HepG2 (cell line): ENCODE measurements at regions not wholly inside any gene's neighbourhood (a gene's known extent, or its start where the extent isn't known, plus 50 kb on each side); places are given as distances from the start of the nearest gene placed in this dataset.

ENCODE experiments used
- ATAC-seq: fragments of 200-7000 bp; cut with Tn5 transposase; 3 replicates; pipeline ENCODE4 v1.9.1; 2020; ENCODE audit warnings: mild to moderate bottlenecking, moderate library complexity
- BruUV-seq: library from RNA; stranded (reverse); fragments of 400-500 nt; replicated peaks from 2 replicates; lab custom pipeline; 2021; lab: Mats Ljungman, UMichigan
- CTCF ChIA-PET: fragments of 300-600 bp; formaldehyde crosslinking; extraction: SDS; loops from one replicate; lab custom pipeline; 2021; ENCODE audit warnings: low total read pairs, inconsistent platforms, low intra/inter-chr PET ratio; lab: Yijun Ruan, JAX
- POLR2A ChIA-PET: fragments of 350-600 bp; sonication (Branson Sonifier 250); formaldehyde crosslinking; loops from one replicate; lab custom pipeline; 2020; ENCODE audit warnings: antibody characterized with exemption, inconsistent platforms; lab: Yijun Ruan, JAX
- DNase-seq: peaks from one replicate; pipeline ENCODE4 v3.0.0-alpha.2; 2015; ENCODE audit warnings: low spot score
- FAIRE-seq: peaks from 3 replicates; lab custom pipeline; 2011; peaks lifted over from hg19 to GRCh38; lab: Jason Lieb, UNC
- H2AFZ ChIP-seq: one replicate; pipeline ENCODE4 v1.6.1; 2011; ENCODE audit warnings: low read length, inconsistent platforms
- H3K27ac ChIP-seq: fragments of 300-600 bp; 3 replicates; pipeline ENCODE4 v1.8.0; 2011; ENCODE audit warnings: mixed run types, mild to moderate bottlenecking, mixed read lengths, low read length, inconsistent platforms; ENCODE audit not compliant: insufficient read depth; ENCODE audit errors: extremely low read length
- H3K27me3 ChIP-seq, 2 experiments: fragments of 200-600 bp in 1 of 2; 2 replicates in 1 of 2; 3 replicates in 1 of 2; pipeline versions ENCODE4 v1.6.0 to v1.8.0; 2011; ENCODE audit warnings: low read length in 2 of 2, mild to moderate bottlenecking in 2 of 2, moderate library complexity in 2 of 2, inconsistent platforms in 1 of 2; ENCODE audit not compliant: insufficient read depth in 2 of 2, control insufficient read depth in 1 of 2
- H3K36me3 ChIP-seq, 2 experiments: fragments of 200-600 bp in 1 of 2; replicated peaks in 1 of 2; 2 replicates in 1 of 2; 3 replicates in 1 of 2; pipeline versions ENCODE4 v1.5.1 to v1.8.0; 2011; ENCODE audit warnings: low read length in 2 of 2, inconsistent platforms in 1 of 2; ENCODE audit not compliant: insufficient read depth in 2 of 2, control insufficient read depth in 1 of 2
- H3K4me1 ChIP-seq: 2 replicates; pipeline ENCODE4 v1.5.1; 2012; ENCODE audit warnings: low read length, inconsistent platforms; ENCODE audit not compliant: insufficient read depth
- H3K4me2 ChIP-seq: 2 replicates; pipeline ENCODE4 v1.6.0; 2011; ENCODE audit warnings: low read depth, low read length, inconsistent platforms
- H3K4me3 ChIP-seq, 3 experiments: fragments of 200-600 bp in 1 of 3; sonication (generic), shearing (Covaris generic) in 1 of 3; replicated peaks in 1 of 3; 2 replicates each; pipeline ENCODE4 v1.5.1; 2011 to 2016; ENCODE audit warnings: low read length in 3 of 3, inconsistent platforms in 2 of 3, low read depth in 2 of 3, mild to moderate bottlenecking in 2 of 3, control low read depth in 1 of 3, mixed read lengths in 1 of 3; ENCODE audit not compliant: insufficient read depth in 1 of 3
- H3K79me2 ChIP-seq: one replicate; pipeline ENCODE4 v1.6.1; 2011; ENCODE audit warnings: low read length, inconsistent platforms; ENCODE audit not compliant: insufficient read depth
- H3K9ac ChIP-seq: 2 replicates; pipeline ENCODE4 v1.6.0; 2011; ENCODE audit warnings: mild to moderate bottlenecking, low read depth, low read length, inconsistent platforms; ENCODE audit not compliant: insufficient read depth
- H3K9me3 ChIP-seq: 2 replicates; pipeline ENCODE4 v1.5.1; 2012; ENCODE audit warnings: mild to moderate bottlenecking, low read length
- H4K20me1 ChIP-seq: 2 replicates; pipeline ENCODE4 v1.6.0; 2011; ENCODE audit warnings: inconsistent platforms, mild to moderate bottlenecking, low read length, moderate library complexity; ENCODE audit not compliant: insufficient read depth
- AKNA ChIP-seq: sonication (generic); formaldehyde crosslinking; IDR thresholded peaks from 2 replicates; pipeline ENCODE4 v1.4.0; 2020; ENCODE audit warnings: missing genetic modification reagents, borderline replicate concordance
- ATM ChIP-seq: fragments of 450-650 bp; IDR thresholded peaks from 2 replicates; pipeline ENCODE4 v1.7.1; 2017; ENCODE audit warnings: mild to moderate bottlenecking, borderline replicate concordance
- FOXK2 ChIP-seq: fragments of 450-650 bp; IDR thresholded peaks from 2 replicates; pipeline ENCODE4 v1.6.1; 2016
- MAX ChIP-seq: IDR thresholded peaks from 2 replicates; pipeline ENCODE4 v1.6.1; 2012; ENCODE audit warnings: inconsistent platforms
- MYNN ChIP-seq: sonication (generic); formaldehyde crosslinking; IDR thresholded peaks from 2 replicates; pipeline ENCODE4 v1.4.0; 2020; ENCODE audit warnings: mild to moderate bottlenecking, low read depth, missing genetic modification reagents
- SKI ChIP-seq: fragments of 450-650 bp; IDR thresholded peaks from one replicate; pipeline ENCODE4 v1.6.1; 2018; ENCODE audit warnings: mild to moderate bottlenecking; ENCODE audit not compliant: partially characterized antibody
- TBL1XR1 ChIP-seq: fragments of 150-350 bp; IDR thresholded peaks from 2 replicates; pipeline ENCODE4 v1.6.1; 2014; ENCODE audit warnings: borderline replicate concordance, low read length; ENCODE audit not compliant: partially characterized antibody
- TOE1 ChIP-seq: sonication (generic); formaldehyde crosslinking; IDR thresholded peaks from 2 replicates; pipeline ENCODE4 v1.4.0; 2020; ENCODE audit warnings: mild to moderate bottlenecking, missing genetic modification reagents
- ZFP36L2 ChIP-seq: sonication (generic); formaldehyde crosslinking; IDR thresholded peaks from 2 replicates; pipeline ENCODE4 v1.4.0; 2020; ENCODE audit warnings: missing genetic modification reagents
- ZFP82 ChIP-seq: sonication (generic); formaldehyde crosslinking; IDR thresholded peaks from 2 replicates; pipeline ENCODE4 v1.5.1; 2020; ENCODE audit warnings: mild to moderate bottlenecking, missing genetic modification reagents, borderline replicate concordance
- ZNF766 ChIP-seq: sonication (generic); formaldehyde crosslinking; IDR thresholded peaks from 2 replicates; pipeline ENCODE4 v1.5.0; 2020; ENCODE audit warnings: missing genetic modification reagents, borderline replicate concordance
- WGBS: methylation state at CpG from one replicate; pipeline ENCODE4 v1.1.6; 2017; ENCODE audit warnings: low lambda C conversion rate; 5-methylcytosine and 5-hydroxymethylcytosine counted together
- in situ Hi-C: cut with HindIII; loops from 2 replicates; pipeline ENCODE4 v1.10.0; 2017; ENCODE audit warnings: low pct_unique_long_range_greater_than_20kb; ENCODE audit not compliant: extremely low pct_ligation_motif_present
- intact Hi-C: fragments of 100-400 bp; cut with micrococcal nuclease; formaldehyde crosslinking; loops from one replicate; pipeline ENCODE4 v1.10.0; 2022; ENCODE audit not compliant: unreplicated experiment
- TF ChIP-seq, protein P1 (sequence below): sonication (generic); formaldehyde crosslinking; IDR thresholded peaks from 2 replicates; pipeline ENCODE4 v1.8.0; 2023; ENCODE audit warnings: mild to moderate bottlenecking, missing genetic modification reagents
- TF ChIP-seq, protein P2 (sequence below): fragments of 450-650 bp; IDR thresholded peaks from 2 replicates; pipeline ENCODE4 v1.6.1; 2017
- TF ChIP-seq, protein P3 (sequence below): IDR thresholded peaks from 2 replicates; pipeline ENCODE4 v1.6.1; 2016

DNA sequence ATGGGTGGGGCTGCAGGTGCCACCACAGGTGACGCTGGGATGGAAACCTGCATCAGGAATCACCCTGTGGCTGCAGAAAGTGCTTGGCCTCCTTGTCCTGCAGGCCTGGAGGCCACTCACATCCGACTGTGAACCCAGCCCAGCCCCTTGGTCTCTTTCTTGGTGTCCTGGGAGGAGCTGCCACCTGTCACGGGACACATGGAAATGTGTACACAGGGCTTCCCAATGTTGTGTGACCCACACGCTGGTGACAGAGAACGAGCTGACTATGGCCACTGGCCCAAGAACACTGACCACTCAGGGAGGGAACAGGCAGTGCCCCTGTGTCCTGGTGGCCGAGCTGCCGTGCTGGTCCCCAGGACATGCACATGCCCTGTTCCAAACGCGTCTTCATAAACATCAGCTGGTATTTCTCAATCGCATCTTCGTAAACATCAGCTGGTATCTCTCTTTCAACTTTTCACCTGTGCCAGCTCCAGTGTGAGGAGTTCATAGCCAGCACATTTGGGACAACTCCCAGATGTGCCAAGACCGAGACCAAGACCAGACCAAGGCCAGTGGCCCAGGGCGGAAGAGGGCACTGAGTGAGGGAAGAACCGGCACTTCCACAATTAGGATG, 57.9 kb upstream of the INPP5A start:
- TF ChIP-seq AKNA (CRISPR knock-in tag) (no peak), ATM (no peak), TOE1 (CRISPR knock-in tag) (no peak), SKI (no peak), ZNF766 (CRISPR knock-in tag) (no peak), TBL1XR1 (no peak), FOXK2 (no peak), MYNN (CRISPR knock-in tag) (no peak), ZFP36L2 (CRISPR knock-in tag) (no peak), MAX (no peak), ZFP82 (CRISPR knock-in tag) (no peak)
- TF ChIP-seq, protein P1, sequence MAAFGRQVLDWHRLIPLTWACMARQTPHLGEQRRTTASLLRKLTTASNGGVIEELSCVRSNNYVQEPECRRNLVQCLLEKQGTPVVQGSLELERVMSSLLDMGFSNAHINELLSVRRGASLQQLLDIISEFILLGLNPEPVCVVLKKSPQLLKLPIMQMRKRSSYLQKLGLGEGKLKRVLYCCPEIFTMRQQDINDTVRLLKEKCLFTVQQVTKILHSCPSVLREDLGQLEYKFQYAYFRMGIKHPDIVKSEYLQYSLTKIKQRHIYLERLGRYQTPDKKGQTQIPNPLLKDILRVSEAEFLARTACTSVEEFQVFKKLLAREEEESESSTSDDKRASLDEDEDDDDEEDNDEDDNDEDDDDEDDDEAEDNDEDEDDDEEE (CRISPR knock-in tag): no peak
- TF ChIP-seq, protein P2, sequence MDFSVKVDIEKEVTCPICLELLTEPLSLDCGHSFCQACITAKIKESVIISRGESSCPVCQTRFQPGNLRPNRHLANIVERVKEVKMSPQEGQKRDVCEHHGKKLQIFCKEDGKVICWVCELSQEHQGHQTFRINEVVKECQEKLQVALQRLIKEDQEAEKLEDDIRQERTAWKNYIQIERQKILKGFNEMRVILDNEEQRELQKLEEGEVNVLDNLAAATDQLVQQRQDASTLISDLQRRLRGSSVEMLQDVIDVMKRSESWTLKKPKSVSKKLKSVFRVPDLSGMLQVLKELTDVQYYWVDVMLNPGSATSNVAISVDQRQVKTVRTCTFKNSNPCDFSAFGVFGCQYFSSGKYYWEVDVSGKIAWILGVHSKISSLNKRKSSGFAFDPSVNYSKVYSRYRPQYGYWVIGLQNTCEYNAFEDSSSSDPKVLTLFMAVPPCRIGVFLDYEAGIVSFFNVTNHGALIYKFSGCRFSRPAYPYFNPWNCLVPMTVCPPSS: no peak
- TF ChIP-seq, protein P3, sequence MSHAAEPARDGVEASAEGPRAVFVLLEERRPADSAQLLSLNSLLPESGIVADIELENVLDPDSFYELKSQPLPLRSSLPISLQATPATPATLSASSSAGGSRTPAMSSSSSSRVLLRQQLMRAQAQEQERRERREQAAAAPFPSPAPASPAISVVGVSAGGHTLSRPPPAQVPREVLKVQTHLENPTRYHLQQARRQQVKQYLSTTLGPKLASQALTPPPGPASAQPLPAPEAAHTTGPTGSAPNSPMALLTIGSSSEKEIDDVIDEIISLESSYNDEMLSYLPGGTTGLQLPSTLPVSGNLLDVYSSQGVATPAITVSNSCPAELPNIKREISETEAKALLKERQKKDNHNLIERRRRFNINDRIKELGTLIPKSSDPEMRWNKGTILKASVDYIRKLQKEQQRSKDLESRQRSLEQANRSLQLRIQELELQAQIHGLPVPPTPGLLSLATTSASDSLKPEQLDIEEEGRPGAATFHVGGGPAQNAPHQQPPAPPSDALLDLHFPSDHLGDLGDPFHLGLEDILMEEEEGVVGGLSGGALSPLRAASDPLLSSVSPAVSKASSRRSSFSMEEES (CRISPR knock-in tag): no peak
- FAIRE-seq (no peak), ATAC-seq (no peak), DNase-seq (no peak)
- POLR2A ChIA-PET: no interaction called here
- Histone ChIP-seq H3K36me3 (no peaks in the 10 kb centered on the region), H3K27ac (no peak overlapping the region), H3K4me2 (no peak overlapping the region), H4K20me1 (no peaks in the 10 kb centered on the region), H2AFZ (no peak overlapping the region), H3K9ac (no peak overlapping the region), H3K27me3 (peaks cover 8 to 69% of the 10 kb centered on the region in 2 experiments), H3K4me3 (no peak overlapping the region), H3K4me1 (no peaks in the 10 kb centered on the region), H3K9me3 (no peaks in the 10 kb centered on the region), H3K79me2 (no peaks in the 10 kb centered on the region)
- CTCF ChIA-PET: no interaction called here
- intact Hi-C loops (no loop called here), in situ Hi-C loops (no loop called here)
- 30% methylated on average over 13 of the region's 14 CpGs for WGBS
- BruUV-seq: no TSS peak
